C4-2B (cell line): ENCODE measurements at regions not wholly inside any gene's neighbourhood (a gene's known extent, or its start where the extent isn't known, plus 50 kb on each side); places are given as distances from the start of the nearest gene placed in this dataset.

ENCODE experiments used
- H3K27ac ChIP-seq: fragments of 450-650 bp; 2 replicates; pipeline ENCODE4 v1.5.1; 2017
- CTCF ChIP-seq: fragments of 450-650 bp; conservative IDR thresholded peaks from 2 replicates; pipeline ENCODE4 v1.5.1; 2017; ENCODE audit warnings: mild to moderate bottlenecking
- ZFX ChIP-seq: fragments of 450-650 bp; IDR thresholded peaks from 2 replicates; pipeline ENCODE4 v1.6.1; 2017

- TF ChIP-seq CTCF (no peak), ZFX (no peak)
- H3K27ac ChIP-seq = no peak overlapping the region
Measured at GRCh38 chr3:96169111-96169766, 645.2 kb upstream of the EPHA6 start.

GRCh38 chr3:96172917-96173316, 641.5 kb upstream of the EPHA6 start:
- no peak overlapping the region for H3K27ac ChIP-seq
- TF ChIP-seq CTCF (no peak), ZFX (no peak)

GRCh38 chr3:96175500-96175899, 638.9 kb upstream of the EPHA6 start:
- TF ChIP-seq CTCF (no peak), ZFX (no peak)
- H3K27ac ChIP-seq = no peak overlapping the region

GRCh38 chr3:96182756-96183155, 631.6 kb upstream of the EPHA6 start:
- TF ChIP-seq ZFX (no peak), CTCF (no peak)
- no peak overlapping the region for H3K27ac ChIP-seq

GRCh38 chr3:96183871-96184270, 630.5 kb upstream of the EPHA6 start:
- TF ChIP-seq CTCF (no peak), ZFX (no peak)
- no peak overlapping the region for H3K27ac ChIP-seq

GRCh38 chr3:96190024-96190616, 624.3 kb upstream of the EPHA6 start:
- TF ChIP-seq CTCF (no peak), ZFX (no peak)
- H3K27ac ChIP-seq = no peak overlapping the region

GRCh38 chr3:96192966-96193550, 621.3 kb upstream of the EPHA6 start:
- no peak overlapping the region for H3K27ac ChIP-seq

More at GRCh38 chr3:96192966-96193550, 621.3 kb upstream of the EPHA6 start:
- TF ChIP-seq ZFX (no peak), CTCF (no peak)
